ENCODE measurements at regions not wholly inside any gene's neighbourhood (a gene's known extent, or its start where the extent isn't known, plus 50 kb on each side); places are given as distances from the start of the nearest gene placed in this dataset.

DNA sequence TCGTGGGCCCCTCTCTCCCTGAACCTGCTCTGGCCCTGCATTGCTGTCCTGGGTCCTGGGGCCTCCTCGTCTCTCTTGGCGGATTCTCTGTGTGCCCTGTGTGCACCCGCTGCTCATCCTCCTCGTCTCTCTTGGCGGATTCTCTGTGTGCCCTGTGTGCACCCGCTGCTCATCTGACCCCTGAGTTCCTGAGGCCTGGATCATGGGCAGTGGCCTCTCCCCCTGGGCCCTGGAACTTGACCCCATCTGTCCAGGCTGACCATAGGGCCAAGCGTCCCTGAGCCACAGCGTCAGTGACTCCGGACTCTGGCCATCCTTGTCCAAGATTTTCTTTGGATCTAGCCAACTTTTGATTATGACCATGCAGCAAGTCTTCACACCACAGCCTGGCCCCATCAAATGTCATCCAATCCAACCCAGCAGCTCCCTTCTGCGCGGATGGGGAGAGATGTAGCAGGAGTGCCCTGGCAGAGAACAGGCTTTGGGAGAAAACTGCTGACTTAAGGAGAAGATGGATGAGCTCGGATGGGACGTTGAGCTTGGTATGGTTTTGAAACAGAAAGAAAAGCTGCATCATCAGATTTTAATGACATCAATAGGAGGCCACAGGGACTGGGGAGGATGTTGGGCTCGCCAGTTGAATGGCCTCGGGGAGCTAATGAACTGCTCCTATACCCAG lies 455.1 kb upstream of the HS6ST1 start:
- DNase-seq: no peak

DNA sequence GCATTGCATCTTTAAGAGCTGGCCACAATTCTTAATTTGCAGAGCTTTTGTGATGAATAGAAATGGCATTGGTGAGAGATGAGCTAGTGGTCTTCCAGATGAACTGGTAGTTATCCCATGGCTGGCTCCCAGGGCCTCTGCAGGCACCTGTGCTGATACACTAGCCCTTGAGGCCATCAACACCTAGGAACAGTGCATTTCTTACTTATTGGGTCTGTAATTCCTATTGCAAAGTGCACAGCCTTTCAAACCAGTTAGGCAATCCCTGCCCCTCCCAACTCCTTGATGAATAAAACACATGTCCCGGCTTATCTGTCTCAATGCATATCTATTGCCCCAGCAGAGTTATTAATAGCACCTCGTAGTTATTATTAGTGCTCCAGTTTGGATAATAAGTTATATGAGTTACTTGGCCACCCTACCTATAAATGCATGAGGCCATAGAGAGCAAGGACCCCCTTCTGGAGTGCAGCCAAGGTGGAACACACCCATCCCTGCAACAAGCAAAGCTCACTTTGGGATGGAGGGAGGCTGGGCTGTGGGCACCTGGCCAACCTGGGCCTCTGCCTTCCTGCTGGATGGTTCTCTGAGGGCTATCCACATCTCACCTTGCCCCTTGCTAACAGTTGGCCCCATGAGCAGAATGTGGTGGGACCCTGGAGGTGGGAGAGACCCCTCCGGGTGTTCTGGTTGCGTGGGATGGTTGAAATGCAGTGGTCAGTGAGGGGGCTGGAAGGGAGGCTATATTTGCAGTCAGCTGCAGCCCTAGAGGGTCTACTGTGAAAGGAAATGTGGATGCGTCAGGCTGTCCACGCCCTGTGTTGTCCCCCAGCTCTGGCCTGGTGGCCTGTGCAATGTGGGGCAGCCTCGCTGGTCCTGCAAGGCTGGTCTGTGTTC lies 455.9 kb upstream of the HS6ST1 start:
- DNase-seq: no peak

DNA sequence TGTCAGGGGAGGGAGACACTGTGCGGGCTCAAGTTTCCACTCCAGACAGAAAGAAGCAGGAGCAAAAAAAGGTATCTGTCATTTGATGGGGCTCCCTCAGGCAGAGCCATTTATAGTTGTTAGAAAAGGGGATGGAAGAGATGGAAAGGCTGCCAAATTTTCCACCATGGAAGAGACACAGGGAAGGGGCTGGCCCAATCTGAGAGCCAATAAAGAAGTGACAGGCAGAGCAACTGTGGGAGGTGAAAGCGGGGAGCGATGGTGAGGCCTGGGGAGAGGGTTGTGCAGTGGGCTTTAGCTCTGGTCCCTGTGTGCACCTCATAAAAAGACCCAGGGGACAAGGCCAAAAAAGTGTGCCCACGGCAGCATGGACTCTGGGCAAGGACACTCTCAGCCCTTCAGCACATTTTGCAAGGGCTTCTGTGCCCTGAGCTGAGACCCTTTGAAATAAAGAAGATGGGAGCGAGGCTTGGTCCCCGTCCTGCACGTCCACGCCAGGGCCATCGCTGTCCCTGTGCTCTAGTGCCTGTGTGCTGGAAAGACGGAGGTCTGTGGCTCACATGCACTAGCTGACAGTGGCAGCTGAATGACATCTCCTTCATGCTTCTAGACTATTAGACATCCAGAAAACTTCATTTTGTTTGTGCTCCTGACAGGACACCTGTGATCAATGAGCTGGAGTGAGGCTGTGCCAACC lies 456.7 kb upstream of the HS6ST1 start:
- no peak for DNase-seq

DNA sequence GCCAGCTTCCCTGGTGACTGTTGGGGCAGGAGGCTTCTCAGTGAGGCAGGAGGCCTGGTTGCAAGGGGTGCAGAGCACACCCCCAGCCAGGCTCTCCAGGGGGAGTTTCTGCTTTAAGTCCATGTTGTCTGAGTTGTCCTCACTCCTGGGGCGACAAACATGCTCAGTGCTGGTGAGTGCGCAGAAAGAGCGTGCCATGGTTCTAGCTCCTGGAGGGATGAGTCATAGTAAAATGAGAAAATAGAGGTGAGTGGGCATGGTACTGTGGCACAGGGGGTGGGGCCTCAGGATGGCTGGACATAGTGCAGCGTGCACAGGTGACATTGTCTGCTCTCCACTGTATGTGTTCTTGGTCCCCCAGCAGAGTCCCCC lies 457.2 kb upstream of the HS6ST1 start:
- no peak for DNase-seq

DNA sequence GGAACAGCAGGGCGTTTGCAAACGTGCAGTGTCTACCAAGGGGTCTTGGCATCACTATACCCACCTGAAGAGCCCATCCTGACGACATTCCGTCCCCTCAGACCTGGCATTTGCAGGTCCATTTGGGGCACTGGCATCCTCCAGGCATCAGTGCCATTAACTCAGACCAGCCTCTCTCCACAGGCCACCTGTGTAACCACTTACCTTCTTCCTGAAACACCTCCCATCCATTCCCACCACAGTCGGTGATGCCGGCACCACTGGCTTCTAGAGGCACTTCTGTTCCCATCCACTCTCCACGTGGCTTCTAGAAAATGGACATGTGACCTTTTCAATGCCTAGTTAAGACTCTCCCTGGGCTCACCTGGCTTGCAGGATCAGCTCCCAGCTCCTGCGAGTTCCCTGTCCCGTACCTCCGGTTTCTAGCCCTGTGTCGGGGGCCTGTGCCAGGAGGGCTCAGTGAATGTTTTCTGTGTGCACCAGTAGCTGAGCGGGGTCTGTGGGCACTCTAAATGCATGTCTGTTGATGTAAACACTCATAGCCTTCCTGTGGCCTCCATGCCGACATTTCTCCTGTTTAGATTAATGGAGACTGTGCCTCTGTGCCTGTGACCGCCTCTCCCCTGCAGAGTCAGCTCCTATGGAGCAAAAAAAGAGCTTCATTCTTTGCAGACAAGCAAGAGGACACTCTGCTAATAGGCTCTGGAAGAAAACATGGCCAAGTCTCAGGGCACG lies 458.0 kb upstream of the HS6ST1 start:
- no peak for DNase-seq

DNA sequence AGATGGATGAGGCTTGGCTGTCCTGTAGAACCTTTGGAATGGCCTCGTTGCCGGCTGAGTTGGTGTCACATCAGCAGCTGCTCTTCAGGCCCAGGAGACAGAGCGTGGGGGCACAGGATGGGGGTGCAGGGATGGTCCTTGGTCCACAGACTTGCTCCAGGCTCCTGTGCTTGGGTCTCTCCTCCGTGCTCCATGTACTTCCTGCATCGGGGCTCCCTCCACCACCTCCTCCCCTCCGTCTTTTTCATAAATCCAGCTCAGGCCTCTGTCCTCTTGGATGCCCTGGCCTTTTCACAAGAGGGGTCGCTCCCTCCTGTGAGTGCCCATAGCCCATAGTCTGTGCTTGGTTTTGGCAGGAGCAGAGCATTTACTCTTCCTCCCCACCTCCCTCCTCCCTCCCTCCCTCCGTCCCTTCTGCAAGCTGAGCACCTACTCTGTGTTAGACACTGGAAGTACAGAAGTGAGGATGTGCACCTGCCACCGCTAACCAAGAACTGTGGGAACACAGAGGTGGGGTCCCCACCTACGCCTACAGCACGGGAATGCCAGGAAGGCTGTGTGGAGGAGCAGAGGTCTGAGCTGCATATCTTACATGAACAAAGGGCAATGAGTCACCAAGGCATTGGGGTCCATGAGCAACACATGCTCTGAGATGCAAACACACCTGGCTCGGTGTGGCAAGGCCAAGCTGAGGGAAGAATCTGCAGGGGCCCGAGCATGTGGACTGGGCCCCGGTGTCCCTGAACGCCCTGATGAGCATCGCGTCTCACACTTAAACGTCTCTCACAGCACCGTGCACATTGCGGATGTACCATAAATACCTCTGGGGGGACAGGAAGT lies 458.7 kb upstream of the HS6ST1 start:
- DNase-seq: no peak

DNA sequence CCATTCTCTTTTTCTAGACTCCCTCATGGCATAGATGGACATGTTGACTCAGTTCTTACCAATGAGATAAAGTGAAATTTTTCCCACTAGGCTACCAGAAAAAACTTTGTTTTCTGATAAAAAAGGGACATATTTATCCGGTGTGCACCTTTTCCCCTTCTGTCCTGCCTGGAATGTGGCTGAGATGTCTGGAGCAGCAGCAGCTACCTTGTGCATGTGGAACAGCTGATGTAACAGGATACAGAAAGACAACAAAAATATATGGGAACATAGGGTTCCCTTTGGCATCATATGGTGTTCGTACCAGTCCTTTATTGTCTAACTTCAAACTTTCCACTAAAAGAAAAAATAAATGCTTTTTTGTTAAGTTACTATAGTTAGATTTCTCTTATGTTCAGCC lies 460.2 kb upstream of the HS6ST1 start:
- no peak for DNase-seq

DNA sequence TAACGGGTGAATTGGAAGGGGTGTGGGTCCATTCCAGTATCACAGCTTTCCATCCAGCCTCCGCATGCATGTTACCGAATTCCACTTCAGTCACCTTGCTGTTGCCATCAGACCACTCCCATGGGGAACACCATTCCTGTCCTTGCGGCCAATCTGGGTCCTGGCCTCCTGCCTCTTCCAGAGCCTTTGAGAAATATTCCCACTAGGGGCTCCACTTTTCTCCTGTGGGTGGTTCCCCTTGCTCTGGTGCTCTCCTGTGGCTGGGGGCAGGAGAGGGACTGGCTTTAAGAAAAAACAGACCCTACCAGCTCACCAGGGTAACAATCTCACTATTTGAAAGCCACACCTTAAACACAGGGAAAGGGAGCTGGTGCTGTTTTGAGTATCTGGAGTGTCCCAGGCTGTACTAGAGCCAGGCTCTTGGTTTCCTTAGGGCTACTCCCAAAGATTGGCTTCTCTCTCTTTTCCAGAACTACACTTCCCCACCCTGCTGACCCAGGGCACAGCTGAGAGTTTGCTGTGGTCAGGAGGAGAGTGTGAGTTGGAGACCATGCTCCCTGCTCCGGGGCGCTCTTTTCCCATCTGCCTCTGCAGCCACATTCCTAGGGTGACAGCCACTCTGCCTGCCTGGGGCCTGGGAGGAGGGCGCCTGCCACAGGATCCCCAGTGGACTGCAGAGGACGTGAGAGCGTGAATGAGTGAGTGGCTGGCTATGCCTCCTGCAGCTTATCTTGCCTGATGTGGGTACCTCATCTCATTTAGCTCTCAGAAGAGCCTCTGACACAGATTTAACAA lies 460.8 kb upstream of the HS6ST1 start:
- DNase-seq: no peak

DNA sequence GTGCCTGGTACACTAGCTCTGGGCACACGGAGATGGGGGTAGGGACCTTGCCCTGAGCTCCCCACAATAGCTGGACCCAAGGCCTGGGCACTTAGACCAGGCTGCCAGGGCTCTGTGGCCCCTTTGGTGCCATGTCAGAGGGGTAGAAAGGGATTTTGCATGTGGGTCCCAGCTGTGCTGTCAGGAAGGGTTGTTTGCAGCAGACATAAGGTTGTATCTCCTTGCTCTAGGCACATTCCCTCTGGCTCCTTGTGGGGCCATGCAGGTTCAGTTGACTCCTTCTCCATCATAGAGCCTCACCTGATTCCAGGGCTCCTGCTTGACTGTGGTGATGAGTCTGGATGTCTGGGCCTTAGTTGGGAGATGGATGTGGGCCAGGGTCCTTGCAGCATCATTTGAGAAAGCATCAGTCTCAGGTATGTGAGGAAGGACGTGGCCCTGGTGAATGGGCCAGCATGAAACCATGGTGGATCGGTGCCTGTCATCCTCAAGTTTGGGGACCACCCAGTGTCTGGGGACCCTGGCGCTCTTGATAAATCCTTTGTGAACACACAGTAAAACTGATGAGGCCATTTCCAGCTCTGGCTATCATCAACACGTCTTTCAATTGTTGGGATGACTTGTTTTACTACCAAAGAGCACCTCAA lies 461.9 kb upstream of the HS6ST1 start:
- DNase-seq: no peak

DNA sequence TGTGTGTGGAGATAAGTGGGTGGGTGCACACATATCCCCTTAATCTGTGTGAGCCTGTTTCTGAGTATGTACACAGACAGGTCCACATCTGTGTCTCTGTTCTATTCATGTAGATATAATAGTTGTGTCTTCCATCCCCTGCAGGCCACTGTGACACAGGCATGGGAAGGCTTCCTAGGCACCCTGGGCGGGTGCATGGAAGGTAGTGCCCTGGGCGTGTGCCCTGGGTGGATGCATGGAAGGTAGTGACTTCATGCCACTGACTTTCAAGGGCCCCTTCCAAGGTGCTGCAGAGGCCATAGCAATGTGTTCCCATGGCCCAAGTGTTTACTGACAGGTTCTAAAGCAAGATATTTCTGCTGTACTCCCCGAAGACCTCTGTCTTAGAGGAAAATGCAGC lies 462.5 kb upstream of the HS6ST1 start:
- DNase-seq: no peak

DNA sequence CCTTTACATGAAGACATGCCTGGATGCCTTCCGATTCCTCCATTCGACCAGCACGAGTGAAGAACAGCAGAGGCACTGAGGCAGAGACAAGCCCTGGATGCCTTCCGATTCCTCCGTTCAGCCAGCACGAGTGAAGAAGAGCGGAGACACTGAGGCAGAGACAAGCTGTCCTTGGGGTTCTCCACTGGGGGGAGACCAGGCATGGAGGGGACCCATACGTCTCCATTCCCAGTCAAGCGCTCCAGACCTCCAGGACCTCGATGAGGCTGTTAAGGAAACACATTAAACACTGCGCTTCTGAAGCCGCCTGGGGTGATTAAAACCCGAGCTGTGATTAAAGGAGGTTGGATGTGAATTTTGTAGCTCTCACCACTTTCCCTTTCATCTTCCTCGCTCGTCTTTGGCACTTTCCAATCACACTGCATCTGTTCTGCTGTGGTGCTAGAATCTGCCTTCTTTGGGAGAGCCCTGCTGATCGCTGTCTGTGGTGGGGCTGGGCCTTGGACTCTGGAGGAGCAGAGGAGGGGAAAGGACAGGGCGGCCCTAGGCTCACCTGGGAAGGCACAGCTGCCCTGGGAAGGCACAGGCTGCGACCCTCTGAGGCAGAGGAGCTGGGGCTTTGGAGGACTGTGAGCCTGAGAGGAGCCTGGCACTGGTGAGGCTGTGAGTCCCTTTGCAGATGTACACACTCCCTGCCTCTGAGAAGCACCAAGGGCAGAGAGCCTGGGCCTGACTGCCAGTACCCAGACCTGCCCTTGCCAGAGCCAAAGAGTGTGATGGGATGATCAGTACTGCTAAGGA lies 463.1 kb upstream of the HS6ST1 start:
- no peak for DNase-seq

DNA sequence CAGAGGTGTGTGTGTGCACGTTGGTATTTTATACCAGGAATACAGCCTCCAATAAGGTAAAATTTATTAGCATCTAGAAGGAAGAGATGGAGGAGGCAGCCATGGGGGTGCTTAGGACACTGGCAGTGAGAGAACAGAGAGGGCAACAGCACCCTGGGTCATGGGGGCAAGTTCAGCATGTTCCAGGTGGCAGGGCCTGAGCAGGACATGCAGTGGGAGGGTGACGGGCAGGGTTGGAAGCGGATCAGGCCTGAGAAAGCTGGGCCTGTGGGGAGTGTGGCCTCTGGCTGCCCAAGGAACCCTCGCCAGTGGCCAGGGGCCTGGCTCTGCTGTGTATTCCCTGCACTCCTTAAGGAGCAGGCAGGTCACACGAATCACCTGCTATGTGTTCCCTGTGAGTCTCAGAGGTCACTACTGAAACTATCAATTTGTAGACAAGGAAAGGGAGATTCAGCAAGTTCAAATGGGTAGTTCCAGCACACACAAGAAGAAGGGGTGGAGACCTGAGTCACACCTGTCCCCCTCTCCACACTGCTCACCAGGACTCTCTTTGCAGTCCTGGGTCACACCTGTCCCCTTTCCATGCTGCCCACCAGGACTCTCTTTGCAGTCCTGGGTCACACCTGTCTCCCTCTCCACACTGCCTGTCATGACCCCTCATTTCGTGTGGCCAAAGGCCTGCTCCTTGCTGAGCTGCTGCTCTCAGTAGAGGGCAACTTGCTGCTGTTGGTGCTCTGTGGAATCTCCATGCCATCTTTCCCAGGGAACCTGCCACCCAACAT lies 463.9 kb upstream of the HS6ST1 start:
- no peak for DNase-seq

DNA sequence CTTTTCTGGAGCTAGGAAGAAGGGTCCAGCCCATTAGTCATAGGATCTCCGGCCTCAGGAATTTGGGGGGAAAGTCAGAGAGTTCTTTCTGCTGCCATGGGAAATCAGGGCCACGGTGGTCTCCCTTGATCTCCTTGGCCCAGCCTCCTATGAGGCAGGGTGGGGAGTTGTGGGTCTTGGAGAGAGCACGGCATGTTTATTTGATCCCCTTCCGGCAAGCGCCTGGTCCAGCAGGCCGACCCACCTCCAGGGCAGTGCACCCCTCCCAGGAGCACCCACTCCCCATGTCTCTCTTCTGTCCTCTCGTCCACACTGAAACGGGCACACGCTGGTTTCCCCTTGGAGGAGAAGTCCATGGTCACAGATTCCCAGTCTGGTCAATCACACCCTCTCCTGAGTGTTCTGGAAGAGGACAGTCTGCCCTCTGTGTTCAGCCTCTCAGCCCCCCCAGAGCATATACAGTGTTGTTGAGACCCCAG lies 464.6 kb upstream of the HS6ST1 start:
- DNase-seq: no peak

DNA sequence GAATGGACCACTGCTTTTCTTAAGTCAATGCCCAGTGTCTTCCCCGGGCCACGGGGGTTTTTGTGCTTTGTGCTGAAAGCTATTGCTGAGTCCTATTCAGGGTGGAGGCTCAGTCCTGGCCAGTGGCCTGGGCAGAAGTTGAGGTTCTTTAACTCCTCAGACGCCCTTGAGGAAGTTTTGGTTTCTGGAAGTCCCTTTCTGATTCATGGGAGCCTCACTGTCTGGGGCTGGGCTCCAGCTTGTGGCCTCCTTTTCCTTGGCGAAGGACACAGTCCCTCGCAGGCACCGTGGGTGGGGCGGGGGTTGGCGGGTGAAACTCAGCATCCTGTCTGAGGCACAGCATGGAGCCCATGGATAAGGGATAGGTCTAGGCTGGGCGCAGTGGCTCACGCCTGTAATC lies 465.2 kb upstream of the HS6ST1 start:
- no peak for DNase-seq

DNA sequence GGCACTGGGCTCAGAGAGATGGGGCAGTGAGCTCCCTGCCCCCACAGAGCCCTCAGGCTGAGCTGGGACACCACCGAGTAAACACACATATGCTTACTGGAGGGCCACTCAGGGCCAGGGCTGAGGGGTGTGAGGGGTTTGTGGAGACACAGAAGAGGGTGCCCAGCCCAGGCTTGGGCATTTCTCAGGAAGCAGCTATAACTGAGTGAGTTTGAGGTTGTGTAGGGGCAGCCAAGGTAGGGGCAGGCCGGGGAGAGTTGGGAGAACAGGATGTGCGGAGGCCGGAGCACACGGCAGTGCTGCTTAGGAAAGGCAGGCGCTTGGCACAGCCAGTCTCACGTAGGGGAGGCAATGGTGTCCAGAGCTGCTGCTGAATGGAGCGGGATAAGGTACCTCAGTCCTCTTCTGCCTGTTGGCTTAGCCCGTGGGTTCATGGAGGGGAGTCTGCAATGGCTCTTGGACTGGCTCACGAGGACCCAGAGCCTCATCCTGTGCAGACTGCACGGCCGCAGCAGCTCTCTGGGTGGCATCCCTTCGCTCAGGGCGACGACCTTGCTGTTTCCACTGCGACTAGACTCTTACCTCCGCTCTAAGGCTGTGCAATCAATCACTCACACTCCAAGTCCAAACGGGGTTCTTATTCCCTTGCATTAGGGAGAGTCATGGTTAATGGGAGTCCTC lies 466.1 kb upstream of the HS6ST1 start:
- no peak for DNase-seq

DNA sequence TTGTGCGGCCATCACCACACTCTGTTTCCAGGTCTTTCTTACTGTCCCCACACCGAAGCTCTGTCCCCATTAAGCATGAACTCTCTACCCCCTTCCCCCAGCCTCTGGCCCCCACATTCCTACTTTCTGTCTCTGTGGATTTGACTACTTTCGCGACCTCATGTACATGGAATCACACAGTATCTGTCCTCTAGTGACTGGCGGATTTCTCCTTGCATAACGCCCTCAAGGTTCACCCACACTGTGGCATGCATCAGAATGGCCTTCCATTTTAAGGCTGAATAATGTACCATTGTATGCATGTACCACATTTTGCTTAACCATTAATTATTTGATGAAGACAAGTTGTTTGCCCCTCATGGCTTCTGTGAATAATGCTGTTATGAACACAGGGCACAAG lies 467.6 kb upstream of the HS6ST1 start:
- no peak for DNase-seq

DNA sequence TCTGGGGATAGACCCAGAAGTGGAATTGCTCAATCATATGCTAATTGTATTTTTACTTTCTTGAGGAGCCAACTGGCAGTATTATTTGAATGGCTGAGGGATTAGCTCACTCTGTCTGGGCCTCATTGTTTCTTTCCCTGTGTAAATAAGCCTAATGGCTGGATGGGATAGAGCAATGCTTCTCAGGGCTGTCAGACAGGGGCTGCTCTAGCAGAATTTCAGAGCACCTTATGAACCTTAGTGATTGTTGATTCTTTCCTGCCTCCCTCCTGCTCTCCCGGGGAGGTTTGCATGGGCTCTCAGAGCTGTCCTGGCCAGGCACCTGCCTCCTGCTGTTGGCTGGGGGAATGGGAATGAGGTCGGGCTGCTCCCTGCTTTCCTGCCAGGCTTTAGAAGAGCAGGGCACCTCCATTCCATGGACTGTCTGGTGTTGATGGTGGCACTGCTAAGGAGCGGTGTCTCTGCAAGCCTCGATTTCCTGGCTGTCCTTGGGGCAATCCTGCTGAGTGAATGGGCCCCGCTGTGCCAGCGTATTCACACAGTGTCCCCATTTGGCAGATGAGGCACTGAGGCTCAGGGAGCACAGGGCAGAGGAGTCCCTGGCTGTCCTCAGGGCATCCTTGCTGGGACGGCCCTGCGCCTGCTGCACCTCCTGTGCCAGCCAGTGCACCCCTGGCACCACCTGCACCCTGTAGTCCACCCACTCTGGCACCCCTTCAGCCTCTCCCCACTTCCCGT lies 468.2 kb upstream of the HS6ST1 start:
- DNase-seq: no peak

DNA sequence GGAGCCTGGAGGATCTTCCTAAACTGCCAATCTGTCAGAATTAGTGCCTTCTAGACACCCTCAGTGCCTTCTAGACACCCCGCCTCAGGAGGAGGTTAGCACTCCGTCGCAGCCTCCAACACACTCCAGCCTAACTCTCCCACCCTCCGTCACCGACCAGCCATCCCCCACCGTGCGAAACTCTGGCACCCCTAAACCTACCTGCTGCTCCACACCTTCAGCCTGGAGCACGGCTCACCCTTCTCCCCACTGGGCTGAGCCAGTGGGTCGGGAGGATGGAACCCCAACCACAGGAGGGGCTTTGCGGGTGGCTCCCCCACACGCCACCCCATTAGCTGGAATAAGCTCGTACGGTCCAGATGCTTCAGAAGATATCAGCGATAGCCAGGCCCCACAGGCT lies 468.9 kb upstream of the HS6ST1 start:
- DNase-seq: no peak
